Testis (tissue), 2 donors: ENCODE measurements at regions not wholly inside any gene's neighbourhood (a gene's known extent, or its start where the extent isn't known, plus 50 kb on each side); places are given as distances from the start of the nearest gene placed in this dataset.

ENCODE experiments used
- POLR2A ChIP-seq: fragments of 450-650 bp; IDR thresholded peaks from one replicate; pipeline ENCODE4 v1.6.1; 2017; ENCODE audit warnings: antibody characterized with exemption, mild to moderate bottlenecking, moderate library complexity
- TF ChIP-seq, protein P1 (sequence below), 3 experiments: fragments of 450-650 bp in 2 of 3; fragments of 200-600 bp in 1 of 3; sonication (generic) in 1 of 3; IDR thresholded peaks; one replicate each; pipeline ENCODE4 v1.5.1; 2016 to 2019; ENCODE audit warnings: antibody characterized with exemption in 3 of 3, mild to moderate bottlenecking in 2 of 3, moderate library complexity in 1 of 3

DNA sequence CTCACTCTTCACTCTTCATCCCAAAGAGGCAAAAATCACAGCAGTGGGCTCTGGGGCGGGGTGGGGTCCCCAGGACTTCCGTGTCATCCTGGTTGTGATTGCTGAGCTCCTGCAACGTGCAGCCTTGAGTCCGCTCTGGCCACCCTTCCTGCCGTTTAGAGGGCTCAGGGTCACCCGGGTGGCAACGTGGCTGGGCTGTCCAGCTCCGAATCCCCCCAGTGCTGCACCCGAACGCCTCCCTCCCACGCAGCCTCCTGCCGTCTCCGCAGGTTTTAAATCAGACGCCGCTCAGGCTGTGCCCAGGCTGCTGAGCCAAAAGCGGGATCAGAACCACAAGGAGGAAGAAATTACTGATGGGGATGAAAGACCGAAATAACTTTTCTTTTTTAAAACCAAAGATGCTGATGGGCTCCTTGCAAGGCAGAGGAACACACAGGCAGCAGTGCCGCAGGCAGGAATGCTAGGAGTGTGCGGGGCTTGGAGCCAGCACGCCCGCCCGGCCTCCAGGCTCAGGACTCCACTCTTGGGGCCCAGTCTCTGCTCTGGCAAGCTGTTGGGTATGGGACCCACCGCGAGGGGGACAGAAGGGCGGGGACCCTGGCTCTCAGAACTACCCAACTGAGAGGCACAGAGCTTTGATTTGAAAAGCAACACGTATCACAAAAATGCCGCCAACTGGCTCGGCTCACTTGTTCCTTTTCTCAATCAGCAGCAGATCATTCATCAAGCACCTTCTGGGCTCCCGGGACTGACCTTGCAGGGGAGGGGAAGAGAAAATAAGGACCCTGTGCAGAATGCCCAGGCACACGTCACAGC is 313.0 kb downstream of the CTTN start:
- TF ChIP-seq POLR2A = no peak
- TF ChIP-seq, protein P1, sequence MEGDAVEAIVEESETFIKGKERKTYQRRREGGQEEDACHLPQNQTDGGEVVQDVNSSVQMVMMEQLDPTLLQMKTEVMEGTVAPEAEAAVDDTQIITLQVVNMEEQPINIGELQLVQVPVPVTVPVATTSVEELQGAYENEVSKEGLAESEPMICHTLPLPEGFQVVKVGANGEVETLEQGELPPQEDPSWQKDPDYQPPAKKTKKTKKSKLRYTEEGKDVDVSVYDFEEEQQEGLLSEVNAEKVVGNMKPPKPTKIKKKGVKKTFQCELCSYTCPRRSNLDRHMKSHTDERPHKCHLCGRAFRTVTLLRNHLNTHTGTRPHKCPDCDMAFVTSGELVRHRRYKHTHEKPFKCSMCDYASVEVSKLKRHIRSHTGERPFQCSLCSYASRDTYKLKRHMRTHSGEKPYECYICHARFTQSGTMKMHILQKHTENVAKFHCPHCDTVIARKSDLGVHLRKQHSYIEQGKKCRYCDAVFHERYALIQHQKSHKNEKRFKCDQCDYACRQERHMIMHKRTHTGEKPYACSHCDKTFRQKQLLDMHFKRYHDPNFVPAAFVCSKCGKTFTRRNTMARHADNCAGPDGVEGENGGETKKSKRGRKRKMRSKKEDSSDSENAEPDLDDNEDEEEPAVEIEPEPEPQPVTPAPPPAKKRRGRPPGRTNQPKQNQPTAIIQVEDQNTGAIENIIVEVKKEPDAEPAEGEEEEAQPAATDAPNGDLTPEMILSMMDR (IDR thresholded peaks at IDR 0.05) = no peak
